ENCODE measurements at regions not wholly inside any gene's neighbourhood (a gene's known extent, or its start where the extent isn't known, plus 50 kb on each side); places are given as distances from the start of the nearest gene placed in this dataset.
A peak's percentile ranks its signal among the peaks of the same experiment; 100 is the strongest.

GRCh38 chr4:180207921-180208320 lies 2035.3 kb upstream of the TENM3 start:
- no peak for DNase-seq

DNA sequence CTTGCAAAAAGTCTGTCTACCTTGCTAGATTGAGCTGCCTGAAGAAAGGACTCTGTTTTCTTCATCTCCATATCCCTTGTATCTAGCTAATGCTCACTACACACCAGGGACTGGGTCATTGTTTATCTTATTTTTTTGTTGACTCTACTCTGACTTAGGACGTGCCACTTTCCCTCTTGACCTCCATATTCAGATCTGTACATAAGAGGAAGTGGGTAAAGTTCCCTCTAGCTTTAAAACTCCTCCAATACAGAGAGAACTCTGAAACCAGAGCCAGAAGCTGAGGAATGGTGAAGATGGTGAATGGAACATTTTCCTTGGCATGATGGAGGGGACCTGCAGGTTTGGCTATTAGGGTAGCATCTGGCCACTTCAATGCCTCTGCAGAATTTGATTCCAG lies 2026.1 kb upstream of the TENM3 start:
- no peak for DNase-seq

GRCh38 chr4:180219080-180219479 lies 2024.1 kb upstream of the TENM3 start:
- DNase-seq: no peak

DNA sequence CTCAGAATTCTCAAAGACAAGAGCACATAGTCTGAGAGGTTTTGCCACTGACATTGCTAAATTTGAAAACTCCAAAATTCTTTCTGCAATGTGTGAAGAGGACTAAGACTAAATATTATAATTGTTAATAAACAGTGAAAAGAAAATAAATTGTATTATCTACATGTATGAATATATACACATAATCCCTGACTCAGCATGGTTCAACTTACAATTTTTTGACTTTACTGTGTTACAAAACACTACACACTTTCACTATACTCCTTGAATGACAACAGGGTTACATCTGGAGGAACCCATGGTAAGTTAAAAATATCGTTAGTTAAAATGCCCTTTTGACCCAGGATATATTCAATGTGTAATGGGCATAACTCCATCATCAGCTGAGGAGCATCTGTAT lies 2017.2 kb upstream of the TENM3 start:
- no peak for DNase-seq

DNA sequence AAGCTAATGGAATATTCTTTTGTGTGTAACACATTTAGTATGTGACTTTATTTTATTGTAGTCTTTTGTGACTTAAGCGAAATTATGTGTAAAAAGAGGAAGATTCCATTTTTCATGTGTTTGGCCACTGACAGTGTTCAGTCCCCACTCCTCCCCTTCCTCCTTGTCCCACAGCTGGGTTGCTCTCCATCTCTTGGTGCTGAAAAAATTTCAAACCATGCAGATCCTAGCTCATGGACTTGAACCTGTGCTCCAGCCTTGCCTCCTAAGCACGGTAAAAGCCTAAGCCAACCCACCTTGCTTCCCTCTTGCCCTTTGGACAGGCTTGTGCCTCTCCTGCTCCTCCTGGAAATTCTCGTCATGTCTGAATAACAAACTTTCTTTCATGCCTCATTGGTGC lies 2008.5 kb upstream of the TENM3 start:
- DNase-seq: peak; percentile 17

GRCh38 chr4:180240670-180241069 lies 2002.5 kb upstream of the TENM3 start:
- no peak for DNase-seq

GRCh38 chr4:180253419-180253818 lies 1989.8 kb upstream of the TENM3 start:
- DNase-seq: no peak

GRCh38 chr4:180261346-180261745 lies 1981.9 kb upstream of the TENM3 start:
- DNase-seq: no peak

- DNase-seq: no peak
Measured at GRCh38 chr4:180280076-180280475, 1963.1 kb upstream of the TENM3 start.

- DNase-seq: no peak
Measured at GRCh38 chr4:180280726-180281297, 1962.4 kb upstream of the TENM3 start.

- DNase-seq: peak; percentile 14
Measured at GRCh38 chr4:180281724-180282123, 1961.5 kb upstream of the TENM3 start.

DNA sequence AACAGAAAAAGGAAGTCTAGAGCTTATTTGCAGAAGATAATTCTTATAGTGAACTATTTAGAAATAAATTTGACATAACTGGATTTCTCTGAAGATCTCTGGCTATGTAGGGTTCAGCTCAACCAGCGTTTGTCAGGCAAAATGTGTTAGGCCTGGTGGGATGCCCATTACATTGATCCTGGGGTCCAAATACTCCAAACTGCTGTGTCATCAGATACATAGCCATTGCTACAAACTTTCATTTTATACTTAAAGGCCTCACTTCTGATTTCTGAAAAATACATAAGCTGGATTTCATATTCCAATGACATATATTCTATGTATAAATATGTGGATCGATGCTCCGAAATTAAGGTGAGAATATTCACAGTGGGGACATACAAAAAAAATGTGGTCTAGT lies 1958.9 kb upstream of the TENM3 start:
- no peak for DNase-seq

- DNase-seq: no peak
Measured at GRCh38 chr4:180285796-180286195, 1957.4 kb upstream of the TENM3 start.

DNA sequence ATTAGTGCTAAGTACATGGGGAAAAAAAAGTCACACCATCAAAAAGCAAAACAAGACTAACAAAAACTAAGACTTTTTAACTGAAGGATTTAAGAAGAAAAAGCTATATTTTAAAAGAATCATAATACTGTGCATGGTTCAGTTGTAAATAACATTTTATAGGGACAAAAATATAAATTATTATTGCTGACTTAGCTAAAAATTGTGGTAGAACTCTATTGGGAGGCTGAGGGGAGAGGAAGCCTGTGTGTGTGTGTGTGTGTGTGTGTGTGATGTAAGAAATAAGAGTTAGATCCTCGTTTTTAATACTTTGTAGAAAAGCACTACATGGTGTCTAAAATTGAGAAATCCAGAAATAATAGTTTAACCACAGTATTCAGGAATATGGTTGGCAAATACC lies 1950.9 kb upstream of the TENM3 start:
- DNase-seq: no peak

- DNase-seq: no peak
Measured at GRCh38 chr4:180296036-180296599, 1947.1 kb upstream of the TENM3 start.

GRCh38 chr4:180304321-180304720 lies 1938.9 kb upstream of the TENM3 start:
- DNase-seq: no peak

DNA sequence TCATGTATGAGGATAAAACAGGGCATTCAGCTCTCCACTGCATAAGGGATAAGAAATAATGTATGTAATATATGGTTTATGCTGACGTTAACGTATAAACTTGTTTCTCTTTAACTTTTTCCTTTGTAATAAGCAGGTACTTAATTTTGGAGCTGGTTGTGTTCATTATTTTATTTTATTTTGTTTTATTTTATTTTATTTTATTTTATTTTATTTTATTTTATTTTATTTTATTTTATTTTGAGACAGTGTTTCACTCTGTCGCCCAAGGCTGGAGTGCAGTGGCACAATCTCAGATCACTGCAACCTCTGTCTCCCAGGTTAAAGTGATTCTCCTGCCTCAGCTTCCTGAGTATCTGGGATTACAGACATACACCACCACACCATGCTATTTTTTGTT lies 1932.6 kb upstream of the TENM3 start:
- DNase-seq: no peak

DNA sequence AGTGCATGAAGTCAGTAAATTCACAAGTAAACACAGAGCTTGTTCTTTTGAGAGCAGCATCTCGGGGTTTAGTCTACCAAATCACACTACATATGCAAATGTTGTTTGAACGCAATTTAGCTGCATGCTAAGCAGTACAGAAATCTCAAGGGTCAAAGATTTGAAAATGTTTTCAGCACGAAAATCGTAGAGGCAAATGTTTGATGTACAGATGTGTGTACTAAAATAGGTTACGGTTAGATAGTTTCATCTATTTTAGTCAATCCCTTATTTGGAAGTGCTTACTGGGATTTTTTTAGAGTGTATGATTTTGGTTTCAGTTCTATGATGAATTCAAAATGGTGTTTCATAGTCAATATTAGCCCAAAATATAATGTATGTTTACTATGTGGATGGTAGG lies 1928.2 kb upstream of the TENM3 start:
- DNase-seq: no peak

- DNase-seq: no peak
Measured at GRCh38 chr4:180330521-180330920, 1912.7 kb upstream of the TENM3 start.

DNA sequence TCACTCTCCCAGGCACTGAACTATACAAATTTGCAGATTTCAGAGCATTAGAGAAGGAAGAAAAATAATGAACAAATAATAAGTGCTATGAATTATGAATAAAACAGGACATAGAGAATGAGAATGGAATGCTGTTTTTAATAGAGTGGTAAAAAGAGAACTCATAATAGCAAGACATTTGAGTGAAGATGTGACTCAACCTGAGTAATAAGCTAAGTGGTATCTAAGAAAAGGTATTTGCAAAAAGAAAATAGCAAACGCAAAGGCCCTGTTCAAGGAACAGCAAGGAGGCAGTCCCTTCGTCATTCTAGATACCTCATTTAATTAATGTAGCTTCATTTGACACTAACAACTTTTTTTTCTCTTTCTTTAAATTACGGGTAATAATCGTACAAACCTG lies 1910.0 kb upstream of the TENM3 start:
- no peak for DNase-seq

GRCh38 chr4:180335566-180335965 lies 1907.6 kb upstream of the TENM3 start:
- no peak for DNase-seq

- DNase-seq: no peak
Measured at GRCh38 chr4:180336494-180337090, 1906.6 kb upstream of the TENM3 start.

DNA sequence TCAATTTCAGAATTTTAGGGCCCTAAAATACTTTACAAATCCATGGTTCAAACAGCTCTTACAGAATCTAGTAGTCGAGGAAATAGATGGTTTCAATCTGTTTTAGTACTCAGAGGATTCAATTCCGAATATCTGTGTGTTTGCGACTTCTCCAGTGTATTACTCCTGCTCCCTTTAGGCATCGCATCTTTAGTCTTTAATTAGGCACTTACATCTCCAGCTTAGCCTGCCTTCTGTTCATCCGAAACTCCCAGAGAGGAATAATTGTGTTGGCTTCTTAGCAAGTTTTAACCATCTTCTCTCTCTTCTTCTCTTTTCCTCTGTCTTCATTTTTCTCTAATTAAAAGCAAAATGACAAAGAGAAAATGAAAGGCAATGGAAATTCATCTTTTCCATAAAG lies 1901.3 kb upstream of the TENM3 start:
- no peak for DNase-seq

DNA sequence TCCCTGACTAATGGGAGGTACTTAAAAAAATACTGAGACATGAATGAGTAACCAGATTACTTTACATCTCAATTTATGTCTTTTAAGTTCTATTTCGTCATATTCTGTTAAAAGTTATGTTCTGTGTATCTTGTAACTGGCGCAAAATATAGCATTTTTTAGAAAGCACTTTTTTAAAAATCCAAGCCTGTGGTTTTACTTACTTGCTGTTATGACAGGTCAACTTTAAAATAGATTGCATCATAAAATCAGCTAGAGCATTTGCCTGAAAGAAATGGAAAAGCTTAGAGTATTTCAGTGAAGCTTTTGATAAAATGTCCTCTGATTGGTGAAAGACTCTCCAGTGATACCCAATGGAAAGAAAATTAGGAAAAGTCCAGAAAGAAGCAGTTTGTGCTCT lies 1892.3 kb upstream of the TENM3 start:
- DNase-seq: no peak

GRCh38 chr4:180356766-180357165 lies 1886.4 kb upstream of the TENM3 start:
- DNase-seq: no peak
